Neural cell (in vitro differentiated cells): ENCODE measurements at regions not wholly inside any gene's neighbourhood (a gene's known extent, or its start where the extent isn't known, plus 50 kb on each side); places are given as distances from the start of the nearest gene placed in this dataset.

Source experiments
- CTCF ChIP-seq: fragments of 450-650 bp; IDR thresholded peaks from 2 replicates; pipeline ENCODE4 v1.5.1; 2014; ENCODE audit warnings: antibody characterized with exemption, mild to moderate bottlenecking, moderate library complexity; ENCODE audit not compliant: poor library complexity, severe bottlenecking
- EP300 ChIP-seq: fragments of 450-650 bp; conservative IDR thresholded peaks from 2 replicates; pipeline ENCODE4 v1.6.1; 2014; ENCODE audit warnings: antibody characterized with exemption, mild to moderate bottlenecking, moderate library complexity; ENCODE audit not compliant: poor library complexity, severe bottlenecking
- EZH2 ChIP-seq: fragments of 200-600, 300-800 bp; shearing (Covaris generic), sonication (generic); IDR thresholded peaks from 2 replicates; pipeline ENCODE4 v1.6.1; 2014; ENCODE audit warnings: antibody characterized with exemption, low read length, borderline replicate concordance, mild to moderate bottlenecking; ENCODE audit not compliant: insufficient read depth, poor library complexity, severe bottlenecking
- MXI1 ChIP-seq: fragments of 450-650 bp; conservative IDR thresholded peaks from 2 replicates; pipeline ENCODE4 v1.6.1; 2014; ENCODE audit warnings: antibody characterized with exemption, mild to moderate bottlenecking; ENCODE audit not compliant: poor library complexity, severe bottlenecking
- POLR2AphosphoS5 ChIP-seq: IDR thresholded peaks from 2 replicates; pipeline ENCODE4 v1.6.1; 2012
- REST ChIP-seq: IDR thresholded peaks from 2 replicates; pipeline ENCODE4 v1.6.1; 2012; ENCODE audit warnings: borderline replicate concordance
- SMC3 ChIP-seq: fragments of 450-650 bp; conservative IDR thresholded peaks from 2 replicates; pipeline ENCODE4 v1.6.1; 2014; ENCODE audit warnings: antibody characterized with exemption, mild to moderate bottlenecking, moderate library complexity; ENCODE audit not compliant: poor library complexity
- TAF1 ChIP-seq: IDR thresholded peaks from 2 replicates; pipeline ENCODE4 v1.6.1; 2012; ENCODE audit warnings: low read depth

GRCh38 chr16:66240631-66241395 lies 125.7 kb upstream of the CDH5 start:
- TF ChIP-seq POLR2AphosphoS5 (no peak), REST (no peak), CTCF (no peak), TAF1 (no peak), SMC3 (no peak), EZH2 (no peak), MXI1 (no peak), EP300 (no peak)
